ENCODE measurements at regions not wholly inside any gene's neighbourhood (a gene's known extent, or its start where the extent isn't known, plus 50 kb on each side); places are given as distances from the start of the nearest gene placed in this dataset.

DNA sequence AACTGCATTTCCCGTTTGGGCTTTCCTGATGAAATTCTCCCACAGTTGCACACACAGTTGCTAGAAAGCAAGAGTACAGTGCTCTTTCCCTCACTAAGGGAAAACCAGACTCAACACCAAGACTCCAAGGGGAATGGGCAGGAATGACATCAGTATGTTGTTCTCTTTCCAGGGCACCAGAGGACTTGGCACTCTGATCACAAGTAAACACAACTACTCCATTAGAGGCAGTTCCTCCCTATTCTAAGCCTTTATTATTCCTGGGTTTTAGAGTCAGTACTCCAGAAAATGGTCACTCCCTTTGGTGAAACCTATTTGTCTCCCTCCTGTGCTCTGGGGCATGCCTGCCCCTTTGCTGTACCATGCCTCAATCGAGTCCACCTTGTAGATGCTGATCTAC is 52.3 kb upstream of the VGLL4 start:
- H3K27ac Mint-ChIP-seq = no peak overlapping the region
- H3K9me3 Mint-ChIP-seq (ENCODE audit: low read depth) = no peaks in the 10 kb centered on the region
- H3K4me1 Mint-ChIP-seq (ENCODE audit: low read depth) = no peaks in the 10 kb centered on the region
- H3K36me3 Mint-ChIP-seq = peaks cover 9% of the 10 kb centered on the region
- H3K4me3 Mint-ChIP-seq = no peak overlapping the region
- H3K27me3 Mint-ChIP-seq = no peaks in the 10 kb centered on the region

Data from activated naive CD8-positive, alpha-beta T cell (primary cell).